ENCODE measurements at regions not wholly inside any gene's neighbourhood (a gene's known extent, or its start where the extent isn't known, plus 50 kb on each side); places are given as distances from the start of the nearest gene placed in this dataset.

GRCh38 chr7:120215654-120216053 lies 57.3 kb upstream of the KCND2 start:
- H3K4me3 Mint-ChIP-seq = no peak overlapping the region
- H2AFZ ChIP-seq = no peak overlapping the region
- H3K4me1 ChIP-seq (ENCODE audit: insufficient read depth) = no peaks in the 10 kb centered on the region
- H3K27me3 Mint-ChIP-seq (ENCODE audit: insufficient read depth, low read depth, poor library complexity) = no peaks in the 10 kb centered on the region
- DNase-seq (ENCODE audit: low spot score) (no peak), ATAC-seq (no peak)
- H3K27me3 ChIP-seq (ENCODE audit: insufficient read depth) = no peaks in the 10 kb centered on the region
- peaks cover 5% of the 10 kb centered on the region; the same call in 2 of the 3 replicates for H3K36me3 Mint-ChIP-seq (ENCODE audit: low read depth)
- H3K9me3 Mint-ChIP-seq = peaks cover 6% of the 10 kb centered on the region; the same call in 2 of the 3 replicates
- no peaks in the 10 kb centered on the region for H3K36me3 ChIP-seq (ENCODE audit: insufficient read depth)
- H3F3A ChIP-seq (replicated peaks; ENCODE audit: low read depth) = no peaks in the 10 kb centered on the region
- no peaks in the 10 kb centered on the region for H3K9me2 ChIP-seq (ENCODE audit: insufficient read depth)
- no peak overlapping the region for H3K4me3 ChIP-seq
- H3K4me2 ChIP-seq = no peak overlapping the region
- H3K27ac Mint-ChIP-seq = no peak overlapping the region
- TF ChIP-seq NANOG (IDR thresholded peaks at IDR 0.05; ENCODE audit: borderline replicate concordance) (no peak), CREB1 (CRISPR knock-in tag; IDR thresholded peaks at IDR 0.05; ENCODE audit: low read depth) (no peak), ZNF114 (CRISPR knock-in tag; IDR thresholded peaks at IDR 0.05) (no peak), EZH2phosphoT487 (IDR thresholded peaks at IDR 0.05; ENCODE audit: unreplicated experiment) (no peak), STAT1 (IDR thresholded peaks at IDR 0.05; ENCODE audit: unreplicated experiment) (no peak), POLR2AphosphoS5 (IDR thresholded peaks at IDR 0.05; ENCODE audit: low read depth) (no peak), ZNF331 (CRISPR knock-in tag; IDR thresholded peaks at IDR 0.05; ENCODE audit: low read depth) (no peak), EZH2 (IDR thresholded peaks at IDR 0.05; ENCODE audit: low read depth, unreplicated experiment) (no peak), JUNB (IDR thresholded peaks at IDR 0.05; ENCODE audit: unreplicated experiment) (no peak), REST (IDR thresholded peaks at IDR 0.05; ENCODE audit: unreplicated experiment) (no peak), ZNF462 (CRISPR knock-in tag; IDR thresholded peaks at IDR 0.05) (no peak)
- TF ChIP-seq, protein P1, sequence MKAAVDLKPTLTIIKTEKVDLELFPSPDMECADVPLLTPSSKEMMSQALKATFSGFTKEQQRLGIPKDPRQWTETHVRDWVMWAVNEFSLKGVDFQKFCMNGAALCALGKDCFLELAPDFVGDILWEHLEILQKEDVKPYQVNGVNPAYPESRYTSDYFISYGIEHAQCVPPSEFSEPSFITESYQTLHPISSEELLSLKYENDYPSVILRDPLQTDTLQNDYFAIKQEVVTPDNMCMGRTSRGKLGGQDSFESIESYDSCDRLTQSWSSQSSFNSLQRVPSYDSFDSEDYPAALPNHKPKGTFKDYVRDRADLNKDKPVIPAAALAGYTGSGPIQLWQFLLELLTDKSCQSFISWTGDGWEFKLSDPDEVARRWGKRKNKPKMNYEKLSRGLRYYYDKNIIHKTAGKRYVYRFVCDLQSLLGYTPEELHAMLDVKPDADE (IDR thresholded peaks at IDR 0.05) = no peak
- TF ChIP-seq, protein P2, sequence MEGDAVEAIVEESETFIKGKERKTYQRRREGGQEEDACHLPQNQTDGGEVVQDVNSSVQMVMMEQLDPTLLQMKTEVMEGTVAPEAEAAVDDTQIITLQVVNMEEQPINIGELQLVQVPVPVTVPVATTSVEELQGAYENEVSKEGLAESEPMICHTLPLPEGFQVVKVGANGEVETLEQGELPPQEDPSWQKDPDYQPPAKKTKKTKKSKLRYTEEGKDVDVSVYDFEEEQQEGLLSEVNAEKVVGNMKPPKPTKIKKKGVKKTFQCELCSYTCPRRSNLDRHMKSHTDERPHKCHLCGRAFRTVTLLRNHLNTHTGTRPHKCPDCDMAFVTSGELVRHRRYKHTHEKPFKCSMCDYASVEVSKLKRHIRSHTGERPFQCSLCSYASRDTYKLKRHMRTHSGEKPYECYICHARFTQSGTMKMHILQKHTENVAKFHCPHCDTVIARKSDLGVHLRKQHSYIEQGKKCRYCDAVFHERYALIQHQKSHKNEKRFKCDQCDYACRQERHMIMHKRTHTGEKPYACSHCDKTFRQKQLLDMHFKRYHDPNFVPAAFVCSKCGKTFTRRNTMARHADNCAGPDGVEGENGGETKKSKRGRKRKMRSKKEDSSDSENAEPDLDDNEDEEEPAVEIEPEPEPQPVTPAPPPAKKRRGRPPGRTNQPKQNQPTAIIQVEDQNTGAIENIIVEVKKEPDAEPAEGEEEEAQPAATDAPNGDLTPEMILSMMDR (conservative IDR thresholded peaks at IDR 0.05; ENCODE audit: low read depth in 2 of 2) = no peak
- H3K27ac ChIP-seq (ENCODE audit: low read depth) = no peak overlapping the region
- no peaks in the 10 kb centered on the region for H4K20me1 ChIP-seq (replicated peaks; ENCODE audit: insufficient read depth)
- H3K79me2 ChIP-seq (replicated peaks; ENCODE audit: insufficient read depth) = no peaks in the 10 kb centered on the region
- H3K4me1 Mint-ChIP-seq = no peaks in the 10 kb centered on the region

All from GM23338 (cell line).